ENCODE measurements at regions not wholly inside any gene's neighbourhood (a gene's known extent, or its start where the extent isn't known, plus 50 kb on each side); places are given as distances from the start of the nearest gene placed in this dataset.
A peak's percentile ranks its signal among the peaks of the same experiment; 100 is the strongest.

- TF ChIP-seq POLR2A (IDR thresholded peaks at IDR 0.05) = peak in 1 of 2 donors; percentile 45
- TF ChIP-seq, protein P1, sequence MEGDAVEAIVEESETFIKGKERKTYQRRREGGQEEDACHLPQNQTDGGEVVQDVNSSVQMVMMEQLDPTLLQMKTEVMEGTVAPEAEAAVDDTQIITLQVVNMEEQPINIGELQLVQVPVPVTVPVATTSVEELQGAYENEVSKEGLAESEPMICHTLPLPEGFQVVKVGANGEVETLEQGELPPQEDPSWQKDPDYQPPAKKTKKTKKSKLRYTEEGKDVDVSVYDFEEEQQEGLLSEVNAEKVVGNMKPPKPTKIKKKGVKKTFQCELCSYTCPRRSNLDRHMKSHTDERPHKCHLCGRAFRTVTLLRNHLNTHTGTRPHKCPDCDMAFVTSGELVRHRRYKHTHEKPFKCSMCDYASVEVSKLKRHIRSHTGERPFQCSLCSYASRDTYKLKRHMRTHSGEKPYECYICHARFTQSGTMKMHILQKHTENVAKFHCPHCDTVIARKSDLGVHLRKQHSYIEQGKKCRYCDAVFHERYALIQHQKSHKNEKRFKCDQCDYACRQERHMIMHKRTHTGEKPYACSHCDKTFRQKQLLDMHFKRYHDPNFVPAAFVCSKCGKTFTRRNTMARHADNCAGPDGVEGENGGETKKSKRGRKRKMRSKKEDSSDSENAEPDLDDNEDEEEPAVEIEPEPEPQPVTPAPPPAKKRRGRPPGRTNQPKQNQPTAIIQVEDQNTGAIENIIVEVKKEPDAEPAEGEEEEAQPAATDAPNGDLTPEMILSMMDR (IDR thresholded peaks at IDR 0.05) = no peak
Observed at GRCh38 chr18:22471546-22472131, 53.9 kb upstream of the CTAGE1 start.

Data from adrenal gland (tissue), 5 donors.